SK-N-SH (cell line): ENCODE measurements at regions not wholly inside any gene's neighbourhood (a gene's known extent, or its start where the extent isn't known, plus 50 kb on each side); places are given as distances from the start of the nearest gene placed in this dataset.

ENCODE experiments used
- CTCF ChIA-PET: fragments of 300-600, 350-600 bp; formaldehyde crosslinking; extraction: SDS; loops from one replicate; lab custom pipeline; 2021; lab: Yijun Ruan, JAX
- POLR2A ChIA-PET: fragments of 350-600 bp; sonication (Branson Sonifier 250); formaldehyde crosslinking; extraction: SDS; loops from one replicate; lab custom pipeline; 2020; ENCODE audit warnings: antibody characterized with exemption, inconsistent platforms; lab: Yijun Ruan, JAX
- DNase-seq: peaks from one replicate; pipeline ENCODE4 v3.0.0; 2012
- H2AFZ ChIP-seq: fragments of 200-600 bp; sonication (generic); 2 replicates; pipeline ENCODE4 v1.8.1; 2016; ENCODE audit warnings: antibody characterized with exemption, mild to moderate bottlenecking, low read depth
- H3F3A ChIP-seq: fragments of 200-600 bp; sonication (generic); replicated peaks from 2 replicates; pipeline ENCODE3; 2016; ENCODE audit warnings: antibody characterized with exemption, mild to moderate bottlenecking; ENCODE audit not compliant: insufficient read depth
- H3K27ac ChIP-seq, 2 experiments: fragments of 200-500 bp in 1 of 2; fragments of 200-600 bp in 1 of 2; sonication (Bioruptor generic) in 1 of 2; sonication (generic), shearing (Covaris generic) in 1 of 2; 2 replicates each; pipeline versions ENCODE4 v1.5.1 to v1.6.1; 2014 to 2016; ENCODE audit warnings: low read depth in 2 of 2, inconsistent platforms in 1 of 2, low read length in 1 of 2, mild to moderate bottlenecking in 1 of 2, mixed read lengths in 1 of 2
- H3K27me3 ChIP-seq: fragments of 200-600 bp; sonication (generic), shearing (Covaris generic); 2 replicates; pipeline ENCODE4 v1.6.1; 2016; ENCODE audit warnings: mixed run types; ENCODE audit not compliant: insufficient read depth
- H3K36me3 ChIP-seq, 2 experiments: fragments of 200-500 bp in 1 of 2; fragments of 200-600 bp in 1 of 2; sonication (Bioruptor generic) in 1 of 2; sonication (generic) in 1 of 2; replicated peaks in 1 of 2; 2 replicates each; pipeline versions ENCODE3 to v1.5.1; 2014 to 2016; ENCODE audit warnings: low read length in 1 of 2, mild to moderate bottlenecking in 1 of 2; ENCODE audit not compliant: insufficient read depth in 2 of 2, control insufficient read depth in 1 of 2
- H3K4me1 ChIP-seq, 2 experiments: fragments of 200-500 bp in 1 of 2; fragments of 200-600 bp in 1 of 2; sonication (Bioruptor generic) in 1 of 2; sonication (generic), shearing (Covaris generic) in 1 of 2; 2 replicates each; pipeline versions ENCODE4 v1.5.1 to v1.6.1; 2014 to 2016; ENCODE audit warnings: low read depth in 1 of 2, low read length in 1 of 2, mixed run types in 1 of 2; ENCODE audit not compliant: insufficient read depth in 2 of 2, control insufficient read depth in 1 of 2
- H3K4me2 ChIP-seq: fragments of 200-600 bp; sonication (generic), shearing (Covaris generic); 2 replicates; pipeline ENCODE4 v1.6.1; 2017; ENCODE audit warnings: mixed run types
- H3K4me3 ChIP-seq, 2 experiments: fragments of 200-500 bp in 1 of 2; fragments of 200-600 bp in 1 of 2; sonication (Bioruptor generic) in 1 of 2; sonication (generic), shearing (Covaris generic) in 1 of 2; 2 replicates each; pipeline versions ENCODE4 v1.5.1 to v1.8.1; 2014 to 2016; ENCODE audit warnings: low read depth in 2 of 2, inconsistent platforms in 1 of 2, low read length in 1 of 2, mild to moderate bottlenecking in 1 of 2, mixed read lengths in 1 of 2, moderate library complexity in 1 of 2
- H3K79me2 ChIP-seq: fragments of 200-600 bp; sonication (generic); 2 replicates; pipeline ENCODE4 v1.8.1; 2017; ENCODE audit warnings: mild to moderate bottlenecking; ENCODE audit not compliant: insufficient read depth
- H3K9ac ChIP-seq: fragments of 200-600 bp; sonication (generic); 2 replicates; pipeline ENCODE4 v1.6.1; 2017; ENCODE audit warnings: mixed run types
- H3K9me2 ChIP-seq: fragments of 200-600 bp; sonication (generic); 2 replicates; pipeline ENCODE4 v1.6.1; 2017; ENCODE audit warnings: mixed run types
- H3K9me3 ChIP-seq: fragments of 200-600 bp; sonication (generic); 2 replicates; pipeline ENCODE4 v1.6.1; 2017; ENCODE audit warnings: mixed run types, mild to moderate bottlenecking, moderate library complexity
- H4K20me1 ChIP-seq: fragments of 200-600 bp; sonication (generic); 2 replicates; pipeline ENCODE4 v1.6.1; 2017; ENCODE audit warnings: mild to moderate bottlenecking, mixed run types; ENCODE audit not compliant: insufficient read depth
- CHD2 ChIP-seq: fragments of 150-350 bp; IDR thresholded peaks from 2 replicates; pipeline ENCODE4 v1.6.1; 2018; ENCODE audit warnings: low read length; ENCODE audit not compliant: partially characterized antibody
- EP300 ChIP-seq, 2 experiments: IDR thresholded peaks; 2 replicates each; pipeline versions ENCODE4 v1.4.0 to v1.6.1; 2012; ENCODE audit warnings: borderline replicate concordance in 1 of 2, low read depth in 1 of 2, low read length in 1 of 2
- EZH2phosphoT487 ChIP-seq: fragments of 200-600 bp; sonication (generic); IDR thresholded peaks from 2 replicates; pipeline ENCODE4 v1.6.1; 2017; ENCODE audit warnings: low read depth, mixed run types, mild to moderate bottlenecking, antibody characterized with exemption, moderate library complexity, borderline replicate concordance
- FOXJ3 ChIP-seq: sonication (generic); formaldehyde crosslinking; IDR thresholded peaks from 2 replicates; pipeline ENCODE4 v1.5.1; 2020; ENCODE audit warnings: mild to moderate bottlenecking, missing genetic modification reagents
- FOXM1 ChIP-seq: IDR thresholded peaks from 2 replicates; pipeline ENCODE4 v1.4.0; 2012; ENCODE audit warnings: low read depth, mild to moderate bottlenecking
- GABPA ChIP-seq: IDR thresholded peaks from 2 replicates; pipeline ENCODE4 v1.4.0; 2012; ENCODE audit warnings: low read depth, mild to moderate bottlenecking
- GATA2 ChIP-seq: sonication (generic); formaldehyde crosslinking; IDR thresholded peaks from 2 replicates; pipeline ENCODE4 v1.5.0; 2020; ENCODE audit warnings: mild to moderate bottlenecking, missing genetic modification reagents
- JUND ChIP-seq: IDR thresholded peaks from 2 replicates; pipeline ENCODE4 v1.4.0; 2012
- MEF2A ChIP-seq: IDR thresholded peaks from 2 replicates; pipeline ENCODE4 v1.4.0; 2012; ENCODE audit warnings: low read depth, borderline replicate concordance
- MXI1 ChIP-seq: IDR thresholded peaks from 2 replicates; pipeline ENCODE4 v1.6.1; 2012; ENCODE audit warnings: mild to moderate bottlenecking, low read depth, low read length, improper control_type of control experiment
- NFIC ChIP-seq: IDR thresholded peaks from 2 replicates; pipeline ENCODE4 v1.4.0; 2012; ENCODE audit warnings: borderline replicate concordance
- POLR2AphosphoS5 ChIP-seq: IDR thresholded peaks from 2 replicates; pipeline ENCODE4 v1.6.1; 2012; ENCODE audit warnings: low read depth, low read length
- RAD21 ChIP-seq: IDR thresholded peaks from 2 replicates; pipeline ENCODE4 v1.6.1; 2012; ENCODE audit warnings: mild to moderate bottlenecking, low read length
- RCOR1 ChIP-seq: fragments of 150-350 bp; IDR thresholded peaks from 2 replicates; pipeline ENCODE4 v1.6.1; 2017; ENCODE audit warnings: antibody characterized with exemption, low read length
- RFX5 ChIP-seq: IDR thresholded peaks from 2 replicates; pipeline ENCODE4 v1.6.1; 2012; ENCODE audit warnings: mild to moderate bottlenecking, improper control_type of control experiment, low read length
- SMC3 ChIP-seq: IDR thresholded peaks from 2 replicates; pipeline ENCODE4 v1.6.1; 2012; ENCODE audit warnings: low read depth, low read length, improper control_type of control experiment
- TAF1 ChIP-seq: IDR thresholded peaks from 2 replicates; pipeline ENCODE4 v1.6.1; 2012; ENCODE audit warnings: low read depth, mild to moderate bottlenecking, low read length, moderate library complexity, borderline replicate concordance
- TCF12 ChIP-seq: IDR thresholded peaks from 2 replicates; pipeline ENCODE4 v1.4.0; 2012
- TEAD4 ChIP-seq: IDR thresholded peaks from 2 replicates; pipeline ENCODE4 v1.4.0; 2012; ENCODE audit warnings: mild to moderate bottlenecking, borderline replicate concordance; ENCODE audit not compliant: insufficient read depth
- WGBS: methylation state at CpG from one replicate; pipeline ENCODE4 v1.1.6; 2017; ENCODE audit warnings: low lambda C conversion rate; 5-methylcytosine and 5-hydroxymethylcytosine counted together

DNA sequence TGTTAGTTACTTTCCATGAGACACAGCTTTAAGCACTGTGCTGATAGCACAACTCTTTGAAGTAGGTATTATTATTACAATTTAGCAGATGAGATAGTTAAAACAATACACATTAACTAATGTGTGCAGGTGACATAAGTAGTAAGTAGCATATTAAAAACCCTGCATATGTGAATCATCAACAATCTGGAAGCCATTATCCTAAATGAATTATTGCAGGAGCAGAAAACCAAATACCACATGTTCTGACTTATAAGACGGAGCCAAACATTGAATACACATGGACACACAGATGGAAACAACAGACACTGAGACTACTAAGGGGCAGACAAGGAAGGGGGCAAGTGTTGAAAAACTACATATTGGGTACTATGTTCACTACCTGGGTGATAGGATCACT lies 300.3 kb upstream of the GULP1 start:
- ChIA-PET CTCF (interaction anchor here (0.9 to 1.6 kb wide), 2 partner anchors 148 to 301 kb away, joined by 4 to 5 read pairs; partner anchors contain the start of gene GULP1), POLR2A (no interaction called here)
- Histone ChIP-seq H3K9ac (no peak overlapping the region), H2AFZ (no peak overlapping the region), H4K20me1 (no peaks in the 10 kb centered on the region), H3K9me2 (no peaks in the 10 kb centered on the region), H3K4me2 (no peak overlapping the region), H3K4me3 (no peak overlapping the region), H3K79me2 (no peaks in the 10 kb centered on the region), H3F3A (no peaks in the 10 kb centered on the region), H3K36me3 (no peaks in the 10 kb centered on the region), H3K9me3 (no peaks in the 10 kb centered on the region), H3K27ac (peak overlapping the region in 1 of 2 experiments; percentile 86; a peak in 2 of 4 replicates), H3K27me3 (no peaks in the 10 kb centered on the region), H3K4me1 (peaks cover 5 to 39% of the 10 kb centered on the region in 2 experiments; a peak in 3 of 4 replicates)
- DNase-seq, result peak; percentile 14
- TF ChIP-seq TEAD4 (0 out of 2 replicates have a peak, but pooled peaks have one; percentile 21), POLR2AphosphoS5 (peak; percentile 79), FOXM1 (no peak), CHD2 (peak; percentile 57), RCOR1 (peak; percentile 77; the same call in 1 of the 2 replicates), RAD21 (no peak; the same call in 1 of the 2 replicates), JUND (peak; percentile 9; the same call in 1 of the 2 replicates), EP300 (IDR thresholded peaks at IDR 0.05; ENCODE audit: borderline replicate concordance in 1 of 2, low read depth in 1 of 2, low read length in 1 of 2) (peak in 1 of 2 experiments; percentile 85; a peak in 2 of 4 replicates), SMC3 (no peak), TAF1 (no peak), TCF12 (peak; percentile 87), GATA2 (CRISPR knock-in tag) (peak; percentile 71; the same call in 1 of the 2 replicates), MXI1 (peak; percentile 59; the same call in 1 of the 2 replicates), FOXJ3 (CRISPR knock-in tag) (peak; percentile 51; the same call in 1 of the 2 replicates), GABPA (no peak), EZH2phosphoT487 (no peak), MEF2A (no peak)
- WGBS, result 57% methylated on average over 1 of the region's 1 CpG

GRCh38 chr2:187994464-187995331 lies 297.0 kb upstream of the GULP1 start:
- CTCF ChIA-PET, result interaction anchor here (0.9 to 1.8 kb wide), 3 partner anchors 209 to 495 kb away, joined by 3 to 6 read pairs (median 5); partner anchors contain the start of gene GULP1
- Histone ChIP-seq H3K27me3 (no peaks in the 10 kb centered on the region), H3K4me3 (no peak overlapping the region), H3F3A (no peaks in the 10 kb centered on the region), H3K27ac (peak overlapping the region in 1 of 2 experiments; percentile 22; a peak in 1 of 4 replicates), H3K4me1 (peaks cover 3 to 36% of the 10 kb centered on the region in 2 experiments; a peak in 2 of 4 replicates), H3K9me3 (no peaks in the 10 kb centered on the region; the same call in 1 of the 2 replicates), H3K36me3 (no peaks in the 10 kb centered on the region), H3K9me2 (no peaks in the 10 kb centered on the region), H2AFZ (no peak overlapping the region), H3K4me2 (no peak overlapping the region), H3K9ac (no peak overlapping the region), H4K20me1 (no peaks in the 10 kb centered on the region), H3K79me2 (no peaks in the 10 kb centered on the region)
- POLR2A ChIA-PET, result interaction anchor here (0.9 to 2.1 kb wide), 2 partner anchors 298 to 314 kb away, joined by 5 to 10 read pairs; partner anchors contain the start of gene GULP1
- DNase-seq, result peak; percentile 15
- WGBS, result 66% methylated on average over 3 of the region's 5 CpGs
- no peak for TF ChIP-seq RFX5
- peak; percentile 56 for TF ChIP-seq TCF12
- TF ChIP-seq NFIC, result peak; percentile 64
- peak in 1 of 2 experiments; percentile 52; a peak in 1 of 4 replicates for TF ChIP-seq EP300 (IDR thresholded peaks at IDR 0.05; ENCODE audit: borderline replicate concordance in 1 of 2, low read depth in 1 of 2, low read length in 1 of 2)
- TF ChIP-seq MEF2A, result no peak
